ENCODE measurements at regions not wholly inside any gene's neighbourhood (a gene's known extent, or its start where the extent isn't known, plus 50 kb on each side); places are given as distances from the start of the nearest gene placed in this dataset.
A peak's percentile ranks its signal among the peaks of the same experiment; 100 is the strongest.
"Not testable (repeated sequence)": the region's sequence is repeated elsewhere in the genome, so short reads cannot be mapped to it uniquely, and the experiment has no call there.

DNA sequence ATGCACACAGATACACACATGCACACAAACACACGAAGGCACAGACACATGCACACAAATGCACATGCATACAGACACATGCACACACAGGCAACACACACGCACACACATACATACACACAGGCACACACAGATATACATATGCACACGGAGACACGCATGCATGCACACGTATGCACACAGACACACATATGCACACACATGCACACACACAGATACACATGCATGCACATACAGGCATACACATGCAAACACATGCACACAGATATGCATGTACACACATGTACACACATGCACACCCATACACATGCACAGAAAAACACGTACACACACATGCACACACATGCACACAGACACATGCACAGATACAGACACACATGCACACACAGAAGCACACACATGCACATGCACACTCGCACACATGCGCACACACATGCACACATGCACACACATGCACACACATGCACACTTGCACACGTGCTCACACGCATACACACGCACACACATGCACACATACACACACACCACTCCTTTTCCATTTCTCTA is 70.8 kb upstream of the ALDH3B2 start:
- Mint-ChIP-seq H3K9me3 (peaks cover 0 to 5% (median 0%) of the 10 kb centered on the region in 7 donors), H3K27ac (no peak overlapping the region), H3K4me1 (no peaks in the 10 kb centered on the region), H3K4me3 (no peak overlapping the region), H3K36me3 (no peaks in the 10 kb centered on the region), H3K27me3 (ENCODE audit: low read depth in 3 of 3) (peaks cover 0 to 10% (median 5%) of the 10 kb centered on the region in 3 donors)
- Histone ChIP-seq H3K79me2 (ENCODE audit: insufficient read depth, low read length) (no peaks in the 10 kb centered on the region), H4K20me1 (ENCODE audit: insufficient read depth, low read length) (no peaks in the 10 kb centered on the region), H3K4me3 (replicated peaks in 1 of 3; ENCODE audit: low read depth in 2 of 3, low read length in 3 of 3) (no peak overlapping the region), H3K4me1 (ENCODE audit: control insufficient read depth in 1 of 2, insufficient read depth in 2 of 2, low read length in 2 of 2) (no peaks in the 10 kb centered on the region), H3K9ac (ENCODE audit: insufficient read depth, low read length, poor library complexity, severe bottlenecking) (no peak overlapping the region), H2AFZ (ENCODE audit: insufficient read depth, low read depth, low read length, poor library complexity, severe bottlenecking) (no peak overlapping the region), H3K9me3 (replicated peaks in 1 of 2; ENCODE audit: control insufficient read depth in 1 of 2, insufficient read depth in 1 of 2, low read length in 2 of 2) (no peaks in the 10 kb centered on the region), H3K36me3 (replicated peaks in 1 of 2; ENCODE audit: control insufficient read depth in 1 of 2, insufficient read depth in 2 of 2, low read length in 2 of 2) (no peaks in the 10 kb centered on the region), H3K4me2 (replicated peaks; ENCODE audit: extremely low read depth, low read length, poor library complexity, severe bottlenecking) (no peak overlapping the region), H3K27ac (ENCODE audit: low read depth in 1 of 2, low read length in 2 of 2) (no peak overlapping the region), H3K27me3 (ENCODE audit: control insufficient read depth in 2 of 2, insufficient read depth in 2 of 2, low read length in 2 of 2) (no peaks in the 10 kb centered on the region)
- intact Hi-C loops (cut with micrococcal nuclease): no loop called here
- TF ChIP-seq, protein P1, sequence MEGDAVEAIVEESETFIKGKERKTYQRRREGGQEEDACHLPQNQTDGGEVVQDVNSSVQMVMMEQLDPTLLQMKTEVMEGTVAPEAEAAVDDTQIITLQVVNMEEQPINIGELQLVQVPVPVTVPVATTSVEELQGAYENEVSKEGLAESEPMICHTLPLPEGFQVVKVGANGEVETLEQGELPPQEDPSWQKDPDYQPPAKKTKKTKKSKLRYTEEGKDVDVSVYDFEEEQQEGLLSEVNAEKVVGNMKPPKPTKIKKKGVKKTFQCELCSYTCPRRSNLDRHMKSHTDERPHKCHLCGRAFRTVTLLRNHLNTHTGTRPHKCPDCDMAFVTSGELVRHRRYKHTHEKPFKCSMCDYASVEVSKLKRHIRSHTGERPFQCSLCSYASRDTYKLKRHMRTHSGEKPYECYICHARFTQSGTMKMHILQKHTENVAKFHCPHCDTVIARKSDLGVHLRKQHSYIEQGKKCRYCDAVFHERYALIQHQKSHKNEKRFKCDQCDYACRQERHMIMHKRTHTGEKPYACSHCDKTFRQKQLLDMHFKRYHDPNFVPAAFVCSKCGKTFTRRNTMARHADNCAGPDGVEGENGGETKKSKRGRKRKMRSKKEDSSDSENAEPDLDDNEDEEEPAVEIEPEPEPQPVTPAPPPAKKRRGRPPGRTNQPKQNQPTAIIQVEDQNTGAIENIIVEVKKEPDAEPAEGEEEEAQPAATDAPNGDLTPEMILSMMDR (IDR thresholded peaks at IDR 0.05): no peak
- 93% methylated on average over 6 of the region's 11 CpGs for WGBS (ENCODE audit: insufficient coverage)
- no peak for DNase-seq

DNA sequence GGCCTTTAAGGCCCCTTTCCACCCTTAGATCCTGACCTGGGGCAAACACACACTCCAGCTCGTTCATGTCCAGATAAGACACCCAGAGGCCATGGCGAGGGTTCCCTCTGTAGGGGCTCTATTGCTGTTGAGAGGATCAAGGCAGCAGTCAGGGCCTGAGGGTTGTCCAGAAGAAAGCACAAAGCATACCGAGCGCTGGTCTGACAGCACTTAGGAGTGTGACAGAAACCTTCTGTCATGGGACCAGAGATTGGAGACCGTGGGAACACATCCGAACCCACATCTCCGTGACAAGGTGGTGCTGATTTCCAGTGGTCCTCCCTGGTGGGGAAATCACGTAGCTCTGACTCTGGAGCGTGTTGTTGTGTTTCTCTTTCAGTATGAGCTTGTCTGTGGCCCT is 69.8 kb upstream of the ALDH3B2 start:
- H3K36me3 Mint-ChIP-seq; H3K27ac ChIP-seq (ENCODE audit: low read depth in 1 of 2, low read length in 2 of 2); H3K4me1 Mint-ChIP-seq; H3K9me3 ChIP-seq (replicated peaks in 1 of 2; ENCODE audit: control insufficient read depth in 1 of 2, insufficient read depth in 1 of 2, low read length in 2 of 2); DNase-seq; H2AFZ ChIP-seq (ENCODE audit: insufficient read depth, low read depth, low read length, poor library complexity, severe bottlenecking); intact Hi-C loops (cut with micrococcal nuclease); H3K9me3 Mint-ChIP-seq; H3K27ac Mint-ChIP-seq; H3K4me1 ChIP-seq (ENCODE audit: control insufficient read depth in 1 of 2, insufficient read depth in 2 of 2, low read length in 2 of 2); H3K4me3 Mint-ChIP-seq; H3K79me2 ChIP-seq (ENCODE audit: insufficient read depth, low read length); H3K9ac ChIP-seq (ENCODE audit: insufficient read depth, low read length, poor library complexity, severe bottlenecking); H3K36me3 ChIP-seq (replicated peaks in 1 of 2; ENCODE audit: control insufficient read depth in 1 of 2, insufficient read depth in 2 of 2, low read length in 2 of 2); H4K20me1 ChIP-seq (ENCODE audit: insufficient read depth, low read length); H3K4me2 ChIP-seq (replicated peaks; ENCODE audit: extremely low read depth, low read length, poor library complexity, severe bottlenecking); H3K27me3 Mint-ChIP-seq (ENCODE audit: low read depth in 3 of 3); H3K27me3 ChIP-seq (ENCODE audit: control insufficient read depth in 2 of 2, insufficient read depth in 2 of 2, low read length in 2 of 2); H3K4me3 ChIP-seq (replicated peaks in 1 of 3; ENCODE audit: low read depth in 2 of 3, low read length in 3 of 3): not testable (repeated sequence)
- 100% methylated on average over 3 of the region's 9 CpGs for WGBS (ENCODE audit: insufficient coverage)

DNA sequence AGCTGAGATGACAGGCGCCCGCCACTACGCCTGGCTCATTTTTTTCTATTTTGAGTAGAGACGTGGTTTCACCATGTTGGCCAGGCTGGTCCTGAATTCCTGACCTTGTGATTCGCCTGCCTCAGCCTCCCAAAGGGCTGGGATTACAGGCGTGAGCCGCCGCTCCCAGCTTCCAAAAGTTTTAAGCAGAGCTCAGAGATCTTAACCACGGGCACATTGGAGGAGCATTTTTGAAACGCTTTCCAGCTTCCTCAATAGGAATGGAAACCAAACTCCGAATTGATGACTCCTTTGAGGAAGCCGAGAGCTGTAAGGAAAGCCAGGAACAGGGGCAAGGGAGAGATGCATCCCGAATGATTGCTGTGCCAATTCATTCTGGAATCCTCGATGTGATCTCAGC is 63.8 kb upstream of the ALDH3B2 start:
- H3K9me3 Mint-ChIP-seq; H3K36me3 ChIP-seq (replicated peaks in 1 of 2; ENCODE audit: control insufficient read depth in 1 of 2, insufficient read depth in 2 of 2, low read length in 2 of 2); H3K4me3 ChIP-seq (replicated peaks in 1 of 3; ENCODE audit: low read depth in 2 of 3, low read length in 3 of 3); H3K4me2 ChIP-seq (replicated peaks; ENCODE audit: extremely low read depth, low read length, poor library complexity, severe bottlenecking); H3K9me3 ChIP-seq (replicated peaks in 1 of 2; ENCODE audit: control insufficient read depth in 1 of 2, insufficient read depth in 1 of 2, low read length in 2 of 2); H2AFZ ChIP-seq (ENCODE audit: insufficient read depth, low read depth, low read length, poor library complexity, severe bottlenecking); H3K9ac ChIP-seq (ENCODE audit: insufficient read depth, low read length, poor library complexity, severe bottlenecking); H3K79me2 ChIP-seq (ENCODE audit: insufficient read depth, low read length); H3K27me3 ChIP-seq (ENCODE audit: control insufficient read depth in 2 of 2, insufficient read depth in 2 of 2, low read length in 2 of 2); H4K20me1 ChIP-seq (ENCODE audit: insufficient read depth, low read length); H3K27ac ChIP-seq (ENCODE audit: low read depth in 1 of 2, low read length in 2 of 2); DNase-seq; intact Hi-C loops (cut with micrococcal nuclease); H3K4me1 Mint-ChIP-seq; H3K27ac Mint-ChIP-seq; H3K4me1 ChIP-seq (ENCODE audit: control insufficient read depth in 1 of 2, insufficient read depth in 2 of 2, low read length in 2 of 2); H3K36me3 Mint-ChIP-seq; H3K4me3 Mint-ChIP-seq: not testable (repeated sequence)
- WGBS (ENCODE audit: insufficient coverage): 94% methylated on average over 7 of the region's 14 CpGs
- H3K27me3 Mint-ChIP-seq (ENCODE audit: low read depth in 3 of 3): peaks cover 3 to 14% (median 5%) of the 10 kb centered on the region in 3 donors

DNA sequence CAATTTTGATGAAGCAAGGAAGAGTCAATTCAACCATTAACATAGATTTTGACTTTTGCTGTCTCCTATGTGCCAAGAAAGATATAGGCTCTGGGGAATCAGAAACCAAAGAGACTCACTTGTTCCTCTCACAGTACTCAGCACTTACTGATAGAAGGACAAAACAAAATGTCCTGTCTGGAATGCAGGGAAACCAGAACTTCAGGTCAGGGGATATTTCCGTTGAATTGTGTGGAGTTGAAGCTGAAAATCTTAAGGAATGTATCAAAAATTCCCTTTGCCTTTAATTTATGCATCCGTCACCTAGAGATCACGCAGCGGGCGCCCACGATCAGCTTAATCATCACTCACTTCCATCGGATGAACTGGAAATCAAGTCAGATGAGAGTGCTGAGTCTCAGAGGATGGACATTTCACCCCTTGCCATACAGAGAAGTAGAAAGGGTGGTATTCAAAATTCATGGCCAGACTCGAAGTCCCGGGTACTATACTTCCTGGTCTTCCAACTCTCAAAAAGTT is 63.2 kb upstream of the ALDH3B2 start:
- not testable (repeated sequence) for DNase-seq
- peak overlapping the region in 1 of 7 donors; percentile 50 for H3K27ac Mint-ChIP-seq

More for the DNA sequence above, 63.2 kb upstream of the ALDH3B2 start:
- H3K36me3 Mint-ChIP-seq; H2AFZ ChIP-seq (ENCODE audit: insufficient read depth, low read depth, low read length, poor library complexity, severe bottlenecking); H3K4me2 ChIP-seq (replicated peaks; ENCODE audit: extremely low read depth, low read length, poor library complexity, severe bottlenecking); H3K79me2 ChIP-seq (ENCODE audit: insufficient read depth, low read length); H4K20me1 ChIP-seq (ENCODE audit: insufficient read depth, low read length); H3K27ac ChIP-seq (ENCODE audit: low read depth in 1 of 2, low read length in 2 of 2); H3K4me1 Mint-ChIP-seq; H3K4me3 Mint-ChIP-seq; H3K27me3 ChIP-seq (ENCODE audit: control insufficient read depth in 2 of 2, insufficient read depth in 2 of 2, low read length in 2 of 2); H3K4me1 ChIP-seq (ENCODE audit: control insufficient read depth in 1 of 2, insufficient read depth in 2 of 2, low read length in 2 of 2); H3K36me3 ChIP-seq (replicated peaks in 1 of 2; ENCODE audit: control insufficient read depth in 1 of 2, insufficient read depth in 2 of 2, low read length in 2 of 2); H3K4me3 ChIP-seq (replicated peaks in 1 of 3; ENCODE audit: low read depth in 2 of 3, low read length in 3 of 3); intact Hi-C loops (cut with micrococcal nuclease); H3K9me3 Mint-ChIP-seq; H3K9ac ChIP-seq (ENCODE audit: insufficient read depth, low read length, poor library complexity, severe bottlenecking); H3K9me3 ChIP-seq (replicated peaks in 1 of 2; ENCODE audit: control insufficient read depth in 1 of 2, insufficient read depth in 1 of 2, low read length in 2 of 2): not testable (repeated sequence)
- WGBS (ENCODE audit: insufficient coverage): no CpG with 5 or more reads among the region's 9 CpGs
- peaks cover 3 to 14% (median 5%) of the 10 kb centered on the region in 3 donors for H3K27me3 Mint-ChIP-seq (ENCODE audit: low read depth in 3 of 3)

Data from CD14-positive monocyte (primary cell).